ENCODE measurements at regions not wholly inside any gene's neighbourhood (a gene's known extent, or its start where the extent isn't known, plus 50 kb on each side); places are given as distances from the start of the nearest gene placed in this dataset.

GRCh38 chr14:105853907-105854599 is 327.7 kb downstream of the TMEM121 start:
- no peak for TF ChIP-seq EZH2 (IDR thresholded peaks at IDR 0.05; ENCODE audit: insufficient read depth, poor library complexity, severe bottlenecking)
- TF ChIP-seq EZH2phosphoT487 (IDR thresholded peaks at IDR 0.05; ENCODE audit: insufficient read depth, low read depth), result no peak
